CD4-positive, alpha-beta T cell treated with Interleukin-12 subunit alpha and Interleukin-12 subunit beta, for 1 hour (primary cell): ENCODE measurements at regions not wholly inside any gene's neighbourhood (a gene's known extent, or its start where the extent isn't known, plus 50 kb on each side); places are given as distances from the start of the nearest gene placed in this dataset.

ENCODE experiments used
- DNase-seq: peaks from one replicate; pipeline ENCODE4 v3.0.0-alpha.2; 2020

- DNase-seq = no peak
These were observed 418.3 kb downstream of the NPIPA7 start for GRCh38 chr16:16797239-16797638.

DNA sequence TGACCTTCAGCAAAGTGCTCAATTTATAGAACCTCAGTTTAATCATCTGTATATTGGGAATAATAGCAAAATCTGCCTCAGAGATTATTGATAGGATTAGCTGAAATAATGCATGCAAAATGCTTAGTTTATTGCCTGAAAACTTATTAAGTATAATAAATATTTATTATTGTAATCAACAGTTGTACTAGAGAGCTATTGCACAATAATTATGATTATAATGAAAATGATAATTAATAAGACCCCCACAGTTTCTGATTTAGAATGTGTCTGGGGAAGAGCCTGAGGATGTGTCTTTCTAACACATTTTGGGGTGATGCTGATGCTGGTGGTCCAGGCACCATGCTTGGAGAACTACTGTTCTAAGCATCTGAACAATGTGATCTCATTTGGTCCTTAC, 419.6 kb downstream of the NPIPA7 start:
- DNase-seq = no peak

DNA sequence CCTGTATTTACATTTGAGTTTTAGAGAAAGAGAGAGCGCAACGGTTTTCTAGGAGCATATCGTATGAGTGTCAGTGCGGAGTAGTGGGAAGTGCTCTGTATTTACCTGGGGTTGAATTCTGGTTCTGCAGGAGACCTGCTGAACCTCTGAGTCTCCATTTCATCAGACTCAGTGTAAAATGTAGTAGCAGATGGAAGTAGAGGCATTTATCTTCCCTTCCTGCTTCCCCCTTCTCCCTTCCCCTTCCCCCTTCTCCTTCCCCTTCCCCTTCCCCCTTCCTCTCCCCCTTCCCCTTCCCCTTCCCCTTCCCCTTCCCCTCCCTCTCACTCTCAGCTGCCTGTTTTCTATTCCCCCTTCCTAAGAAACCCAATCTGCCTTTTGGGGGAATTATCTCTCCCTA, 426.9 kb downstream of the NPIPA7 start:
- no peak for DNase-seq

- no peak for DNase-seq
These were observed 436.7 kb downstream of the NPIPA7 start for GRCh38 chr16:16815641-16816040.

GRCh38 chr16:16817196-16817595, 438.3 kb downstream of the NPIPA7 start:
- no peak for DNase-seq

GRCh38 chr16:16821261-16821660, 442.3 kb downstream of the NPIPA7 start:
- no peak for DNase-seq

GRCh38 chr16:16828913-16829398, 450.0 kb downstream of the NPIPA7 start:
- no peak for DNase-seq

GRCh38 chr16:16830401-16830800, 451.5 kb downstream of the NPIPA7 start:
- no peak for DNase-seq

DNA sequence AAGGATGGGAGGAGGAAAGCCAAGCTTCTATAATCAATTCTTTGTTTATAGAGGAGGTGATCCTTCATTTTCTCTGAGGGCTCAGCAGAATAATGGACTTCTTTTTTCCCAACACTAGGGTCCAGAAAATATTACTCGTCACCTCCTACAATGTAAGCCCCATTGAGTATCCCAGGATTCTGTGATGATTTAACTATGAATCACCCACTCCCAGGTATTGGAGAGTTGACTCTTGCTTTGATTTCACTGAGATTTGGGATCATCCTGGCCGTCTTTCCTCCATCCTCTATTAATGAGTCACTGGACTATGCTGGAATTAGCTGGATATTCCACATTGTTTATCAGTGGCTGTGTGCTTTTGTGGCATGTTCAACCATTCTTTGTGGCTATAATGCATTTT, 452.0 kb downstream of the NPIPA7 start:
- no peak for DNase-seq

GRCh38 chr16:16833165-16833564, 454.2 kb downstream of the NPIPA7 start:
- DNase-seq = no peak

- no peak for DNase-seq
These were observed 471.3 kb downstream of the NPIPA7 start for GRCh38 chr16:16850274-16850673.

- no peak for DNase-seq
These were observed 478.1 kb downstream of the NPIPA7 start for GRCh38 chr16:16857012-16857411.

- DNase-seq = no peak
These were observed 478.8 kb downstream of the NPIPA7 start for GRCh38 chr16:16857603-16858283.

DNA sequence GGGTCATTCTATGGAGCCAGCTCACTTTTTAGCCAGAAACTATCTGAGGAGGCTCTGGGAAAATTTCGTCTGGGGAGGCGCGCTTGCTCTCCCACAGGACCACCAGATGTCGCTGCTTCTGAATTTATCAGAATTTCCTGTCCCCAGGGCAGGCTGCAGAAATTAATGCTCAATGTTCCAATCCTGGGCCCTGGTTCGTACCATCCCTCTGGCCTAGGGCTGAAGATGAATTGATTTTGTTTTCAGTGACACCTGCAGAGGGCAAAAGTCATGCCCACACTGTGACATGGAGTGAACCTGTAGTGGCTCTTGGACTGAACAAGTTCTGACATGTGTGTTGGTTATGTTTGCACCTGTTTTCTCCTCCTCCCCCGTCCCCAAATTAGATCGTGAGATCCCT, 482.6 kb downstream of the NPIPA7 start:
- peak; percentile 50 for DNase-seq

DNA sequence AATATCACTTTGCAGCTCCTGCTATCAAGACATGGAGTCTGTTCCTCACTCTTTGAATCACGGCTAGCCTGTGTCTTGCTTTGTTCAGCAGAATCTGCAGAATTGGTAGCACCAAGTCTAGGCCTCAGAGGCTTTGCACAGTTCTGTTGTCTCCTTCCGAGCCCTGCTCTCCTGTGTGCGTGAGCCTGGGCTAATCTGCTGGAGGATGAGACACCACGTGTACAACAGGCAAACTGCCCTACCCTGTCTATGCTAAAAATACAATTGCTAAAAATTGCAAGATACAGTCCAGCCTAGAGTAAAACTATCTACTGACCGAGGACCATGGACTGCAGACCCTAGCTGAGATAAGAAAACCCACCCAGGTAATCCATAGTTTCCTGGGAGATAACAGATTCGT, 484.7 kb downstream of the NPIPA7 start:
- no peak for DNase-seq

- DNase-seq = no peak
These were observed 485.6 kb downstream of the NPIPA7 start for GRCh38 chr16:16864536-16864935.

GRCh38 chr16:16865374-16865773, 486.4 kb downstream of the NPIPA7 start:
- DNase-seq = no peak

DNA sequence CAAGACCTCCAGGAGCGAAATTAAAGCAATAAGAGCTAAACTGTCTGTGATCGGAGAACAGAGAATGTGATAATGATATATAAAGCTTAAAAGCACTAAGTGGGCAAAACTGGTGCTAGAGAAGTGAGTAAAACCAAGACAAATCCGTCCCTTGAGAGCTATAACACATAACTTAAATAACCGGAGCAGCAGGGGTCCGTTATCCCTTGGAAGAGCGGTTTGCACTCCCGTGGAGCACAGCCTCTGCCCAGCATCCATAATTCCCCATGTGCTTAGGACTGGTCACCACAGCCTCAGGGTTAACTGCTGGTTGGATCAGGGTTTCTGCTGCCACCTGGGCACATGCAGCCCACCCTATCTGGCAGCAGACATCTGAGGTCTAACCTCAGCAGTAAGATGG, 489.0 kb downstream of the NPIPA7 start:
- no peak for DNase-seq

GRCh38 chr16:16868727-16869126, 489.8 kb downstream of the NPIPA7 start:
- DNase-seq = no peak

DNA sequence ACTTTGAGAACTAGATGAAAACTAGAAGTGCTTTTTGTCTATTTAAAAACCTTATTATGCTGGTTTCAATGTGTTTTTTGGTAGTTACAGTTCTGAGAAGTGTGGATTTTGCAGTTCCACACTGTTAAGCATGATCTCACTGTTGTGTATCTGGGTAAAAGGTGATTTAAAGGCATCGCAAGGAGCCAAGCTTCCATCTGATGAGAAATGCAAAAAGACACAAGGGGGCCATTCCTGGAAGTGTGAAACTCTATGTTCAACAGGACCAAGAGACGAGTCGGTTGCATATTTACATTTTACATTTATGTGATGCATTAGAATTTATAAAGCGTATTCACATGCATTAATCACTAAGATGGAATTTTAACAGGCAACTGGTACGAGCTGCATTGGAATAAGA, 490.8 kb downstream of the NPIPA7 start:
- no peak for DNase-seq

- DNase-seq = no peak
These were observed 492.3 kb downstream of the NPIPA7 start for GRCh38 chr16:16871196-16871595.

- no peak for DNase-seq
These were observed 498.1 kb downstream of the NPIPA7 start for GRCh38 chr16:16877061-16877460.

- no peak for DNase-seq
These were observed 500.8 kb downstream of the NPIPA7 start for GRCh38 chr16:16879567-16880251.

GRCh38 chr16:16881814-16882213, 502.9 kb downstream of the NPIPA7 start:
- no peak for DNase-seq

DNA sequence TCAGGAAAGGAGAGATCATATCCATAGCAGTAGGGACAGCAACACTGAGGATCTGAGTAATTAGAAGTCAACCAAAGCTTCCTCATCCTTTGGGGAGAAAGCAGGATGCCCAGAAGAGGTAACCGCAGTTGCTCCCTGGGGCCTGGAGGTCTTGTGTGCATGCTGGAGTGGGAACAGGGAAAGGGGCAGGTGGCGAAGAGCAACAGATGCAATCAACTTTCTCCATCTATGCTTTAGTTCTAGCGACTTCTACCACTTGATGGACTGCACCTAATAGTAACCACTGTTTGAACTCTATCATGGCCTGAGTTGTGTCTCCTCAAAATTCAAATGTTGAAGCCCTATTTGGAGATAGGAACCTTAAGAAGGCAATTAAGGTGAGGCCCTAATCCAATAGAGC, 503.8 kb downstream of the NPIPA7 start:
- DNase-seq = no peak
